Ascending aorta (tissue), 2 donors: ENCODE measurements at regions not wholly inside any gene's neighbourhood (a gene's known extent, or its start where the extent isn't known, plus 50 kb on each side); places are given as distances from the start of the nearest gene placed in this dataset.
A peak's percentile ranks its signal among the peaks of the same experiment; 100 is the strongest.

Source experiments
- DNase-seq, 2 donors: peaks; one replicate each; pipeline ENCODE4 v3.0.0-alpha.2; 2019; ENCODE audit warnings: low spot score in 2 of 2
- H3K27ac ChIP-seq, 2 donors: fragments of 200-600 bp; sonication (generic); one replicate each; pipeline ENCODE4 v1.5.1; 2016 to 2017; ENCODE audit warnings: mild to moderate bottlenecking in 1 of 2
- H3K27me3 ChIP-seq: fragments of 200-600 bp; sonication (generic); one replicate; pipeline ENCODE4 v1.5.1; 2017
- H3K36me3 ChIP-seq, 2 donors: fragments of 200-600 bp; sonication (generic); one replicate each; pipeline ENCODE4 v1.5.1; 2016
- H3K4me1 ChIP-seq, 2 donors: fragments of 200-600 bp; sonication (generic); one replicate each; pipeline ENCODE4 v1.5.1; 2016 to 2017; ENCODE audit warnings: mild to moderate bottlenecking in 1 of 2
- H3K4me3 ChIP-seq, 2 donors: fragments of 200-600 bp; sonication (generic); one replicate each; pipeline ENCODE4 v1.5.1; 2016 to 2017; ENCODE audit warnings: mild to moderate bottlenecking in 1 of 2
- H3K9me3 ChIP-seq, 2 donors: fragments of 200-600 bp; sonication (generic); one replicate each; pipeline ENCODE4 v1.5.1; 2016
- CTCF ChIP-seq, 3 experiments: fragments of 200-600 bp in 2 of 3; fragments of 450-650 bp in 1 of 3; sonication (generic) in 2 of 3; IDR thresholded peaks; one replicate each; pipeline ENCODE4 v1.5.1; 2016 to 2019; ENCODE audit warnings: antibody characterized with exemption in 3 of 3, mild to moderate bottlenecking in 1 of 3, moderate library complexity in 1 of 3
- intact Hi-C: fragments of 100-400 bp; cut with DNase I; formaldehyde crosslinking; loops from one replicate; pipeline ENCODE4 v1.15.1; 2023

GRCh38 chr12:13367973-13368372 is 171.4 kb downstream of the EMP1 start:
- no peak for DNase-seq
- H3K9me3 ChIP-seq, result no peaks in the 10 kb centered on the region
- no peaks in the 10 kb centered on the region for H3K27me3 ChIP-seq
- no peak for TF ChIP-seq CTCF (IDR thresholded peaks at IDR 0.05)
- H3K4me1 ChIP-seq, result no peaks in the 10 kb centered on the region
- H3K4me3 ChIP-seq, result no peak overlapping the region
- H3K27ac ChIP-seq, result no peak overlapping the region
- intact Hi-C loops, result no loop called here
- H3K36me3 ChIP-seq, result no peaks in the 10 kb centered on the region

GRCh38 chr12:13365748-13366366 is 169.3 kb downstream of the EMP1 start:
- TF ChIP-seq CTCF (IDR thresholded peaks at IDR 0.05), result no peak
- Histone ChIP-seq H3K4me1 (no peaks in the 10 kb centered on the region), H3K4me3 (no peak overlapping the region), H3K27me3 (no peaks in the 10 kb centered on the region), H3K36me3 (no peaks in the 10 kb centered on the region), H3K27ac (no peak overlapping the region), H3K9me3 (no peaks in the 10 kb centered on the region)
- intact Hi-C loops, result no loop called here
- no peak for DNase-seq

GRCh38 chr12:13362260-13362841 is 165.8 kb downstream of the EMP1 start:
- Histone ChIP-seq H3K9me3 (no peaks in the 10 kb centered on the region), H3K27ac (no peak overlapping the region), H3K4me3 (no peak overlapping the region), H3K27me3 (no peaks in the 10 kb centered on the region), H3K36me3 (no peaks in the 10 kb centered on the region), H3K4me1 (no peaks in the 10 kb centered on the region)
- peak in 1 of 2 donors; percentile 67 for DNase-seq
- TF ChIP-seq CTCF (IDR thresholded peaks at IDR 0.05), result peak in 2 of 3 experiments; percentile 59 to 71
- intact Hi-C loops, result no loop called here

- Histone ChIP-seq H3K27ac (no peak overlapping the region), H3K9me3 (no peaks in the 10 kb centered on the region), H3K4me1 (no peaks in the 10 kb centered on the region), H3K27me3 (no peaks in the 10 kb centered on the region), H3K4me3 (no peak overlapping the region), H3K36me3 (no peaks in the 10 kb centered on the region)
- TF ChIP-seq CTCF (IDR thresholded peaks at IDR 0.05), result no peak
- DNase-seq, result no peak
- intact Hi-C loops, result no loop called here
Measured at GRCh38 chr12:13359636-13360035, 163.1 kb downstream of the EMP1 start.

GRCh38 chr12:13358391-13358905 is 161.9 kb downstream of the EMP1 start:
- intact Hi-C loops, result no loop called here
- no peaks in the 10 kb centered on the region for H3K27me3 ChIP-seq
- no peak for DNase-seq
- H3K4me3 ChIP-seq, result no peak overlapping the region
- H3K4me1 ChIP-seq, result no peaks in the 10 kb centered on the region
- TF ChIP-seq CTCF (IDR thresholded peaks at IDR 0.05), result no peak
- H3K36me3 ChIP-seq, result no peaks in the 10 kb centered on the region
- no peak overlapping the region for H3K27ac ChIP-seq
- no peaks in the 10 kb centered on the region for H3K9me3 ChIP-seq
